LNCAP (cell line): ENCODE measurements at regions not wholly inside any gene's neighbourhood (a gene's known extent, or its start where the extent isn't known, plus 50 kb on each side); places are given as distances from the start of the nearest gene placed in this dataset.

Experiments used
- CTCF ChIP-seq: fragments of 450-650 bp; IDR thresholded peaks from 2 replicates; pipeline ENCODE4 v1.5.1; 2017; ENCODE audit warnings: mild to moderate bottlenecking

DNA sequence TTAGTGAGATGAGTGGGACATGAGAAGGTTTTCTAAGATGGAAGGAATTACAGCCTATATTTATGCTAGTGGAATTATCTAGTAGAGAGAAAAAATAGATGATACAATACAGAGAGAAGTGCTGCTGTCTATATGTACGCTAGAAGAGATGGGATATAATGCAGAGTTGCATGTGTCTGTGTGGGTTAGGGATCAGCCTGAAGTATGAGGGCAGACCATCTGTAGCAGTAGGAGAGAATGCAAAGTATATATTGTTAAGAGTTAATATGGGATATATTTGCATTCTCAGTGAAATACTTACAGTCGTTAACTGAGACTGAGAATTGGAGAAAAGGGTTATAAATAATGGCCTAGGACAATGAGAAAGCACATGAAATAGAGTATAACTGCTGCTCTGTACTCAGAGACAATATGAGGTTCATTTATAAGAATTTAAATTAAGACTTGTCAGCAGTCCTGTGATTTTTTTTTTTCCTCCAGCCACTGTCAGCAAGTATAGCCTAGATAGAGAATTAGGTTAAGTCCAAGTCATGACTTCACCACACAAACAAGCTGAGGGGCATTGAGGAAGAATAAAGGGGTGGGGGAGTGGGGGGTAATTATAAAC lies 77.8 kb downstream of the SLITRK1 start:
- TF ChIP-seq CTCF = no peak

DNA sequence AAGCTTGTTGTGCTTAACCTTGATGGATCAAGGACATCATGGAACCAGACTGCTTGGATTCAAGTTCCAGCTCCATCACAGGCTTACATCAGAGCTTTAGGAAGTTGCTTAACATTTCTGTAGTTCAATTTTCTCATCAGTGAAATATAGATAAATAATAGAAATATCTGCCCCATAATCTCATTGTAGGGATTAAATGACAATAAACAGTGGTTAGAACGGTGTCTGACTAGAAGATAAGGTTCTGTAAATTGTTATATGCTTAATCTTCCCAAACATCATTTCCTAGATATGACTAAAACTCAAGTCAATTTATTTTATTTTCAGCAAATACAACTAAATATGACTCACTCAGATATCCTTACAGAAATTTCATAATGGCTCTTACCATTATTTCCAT lies 83.5 kb downstream of the SLITRK1 start:
- TF ChIP-seq CTCF = no peak

DNA sequence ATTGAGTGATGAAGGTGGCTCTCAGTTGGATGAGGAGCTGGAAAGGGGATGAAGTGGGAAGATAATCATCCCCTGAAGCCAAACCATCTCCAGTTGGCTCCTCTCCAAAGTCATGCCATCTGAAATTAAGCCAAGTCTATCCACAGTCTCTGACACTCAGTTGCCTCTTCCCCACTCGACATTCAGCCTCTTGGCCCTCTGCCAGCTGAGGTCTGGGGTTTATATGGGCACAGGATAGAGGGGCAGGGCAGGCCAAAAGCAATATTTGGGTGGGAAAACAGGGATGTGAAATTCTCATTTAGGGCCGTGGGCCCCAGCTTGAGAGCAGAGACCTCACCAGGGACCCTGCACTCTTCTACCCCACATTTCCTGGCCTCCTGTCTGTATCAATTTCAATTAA lies 85.9 kb downstream of the SLITRK1 start:
- no peak for TF ChIP-seq CTCF

DNA sequence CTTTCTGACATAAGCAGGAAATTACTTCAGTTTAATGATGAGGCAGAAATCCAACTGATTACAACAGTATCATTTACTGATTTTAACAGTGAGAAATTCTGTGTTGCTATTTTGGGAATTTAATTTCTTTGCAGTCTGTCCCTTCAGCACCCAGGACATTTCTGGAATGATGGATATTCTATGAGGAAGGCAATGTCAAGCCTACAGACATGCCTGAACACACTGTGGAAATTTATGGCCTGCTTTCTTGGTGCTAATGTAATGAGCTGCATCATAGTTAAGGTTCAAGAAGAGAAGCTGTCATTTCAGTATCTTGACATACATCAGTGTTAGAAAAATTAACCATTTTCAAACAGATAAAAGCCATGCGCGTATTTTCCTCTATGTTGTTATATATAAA lies 87.7 kb downstream of the SLITRK1 start:
- TF ChIP-seq CTCF = no peak

GRCh38 chr13:83780227-83780626 lies 102.0 kb downstream of the SLITRK1 start:
- TF ChIP-seq CTCF = peak; percentile 57

DNA sequence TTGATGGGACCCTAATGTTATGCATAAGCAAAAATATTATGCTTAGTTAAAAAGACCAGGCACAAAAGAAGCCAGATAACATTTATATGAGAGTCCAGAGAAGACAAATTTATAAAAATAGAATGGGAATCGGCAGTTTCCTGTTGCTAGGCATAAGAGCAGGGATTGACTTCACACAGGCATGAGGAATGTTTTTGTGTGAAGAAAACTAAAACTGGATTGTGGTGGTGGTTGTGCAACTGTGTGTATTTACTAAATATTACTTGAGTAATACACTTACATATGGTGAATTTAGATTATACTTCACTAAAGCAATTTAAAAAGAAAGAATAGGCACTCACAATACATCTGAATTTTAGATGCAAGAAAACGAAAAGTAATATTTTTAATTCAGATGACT lies 108.3 kb downstream of the SLITRK1 start:
- no peak for TF ChIP-seq CTCF

DNA sequence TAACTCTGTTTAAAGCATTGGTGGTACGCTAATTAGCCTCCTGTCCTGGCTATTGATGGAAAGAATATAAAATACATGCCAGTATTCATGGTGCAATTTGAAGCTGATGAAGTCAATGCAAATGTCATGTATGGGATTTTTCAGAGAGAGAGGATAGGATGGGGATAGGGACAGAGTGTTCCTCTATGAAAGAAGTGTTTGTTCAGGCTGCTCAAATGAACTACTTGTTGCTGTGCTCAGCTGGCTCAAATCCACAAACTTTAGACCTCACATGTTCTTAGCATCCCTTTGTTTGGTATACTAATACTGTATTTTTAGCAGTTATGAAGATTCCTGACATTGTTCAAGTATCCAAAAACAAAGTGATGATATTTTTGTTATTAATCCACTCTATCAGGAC lies 116.5 kb downstream of the SLITRK1 start:
- no peak for TF ChIP-seq CTCF

DNA sequence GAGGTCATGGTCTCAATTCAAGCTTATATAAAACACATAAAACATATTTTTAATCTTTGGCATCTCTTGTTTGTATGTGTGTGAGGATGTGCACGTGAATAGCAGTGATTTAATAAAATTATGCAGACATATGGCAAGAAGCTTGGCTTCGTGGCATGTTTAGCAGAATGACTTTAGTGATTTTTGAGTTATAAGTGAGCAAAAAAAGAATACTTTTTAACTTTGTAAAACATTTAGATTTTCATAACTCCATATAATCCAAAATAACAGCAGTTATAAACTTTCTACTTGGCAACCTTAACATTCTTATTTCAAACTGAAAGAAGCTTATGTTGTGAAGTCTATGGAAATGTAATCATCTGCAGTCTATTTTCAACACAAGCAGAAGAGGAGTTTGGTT lies 120.6 kb downstream of the SLITRK1 start:
- TF ChIP-seq CTCF = no peak
